ENCODE measurements at regions not wholly inside any gene's neighbourhood (a gene's known extent, or its start where the extent isn't known, plus 50 kb on each side); places are given as distances from the start of the nearest gene placed in this dataset.

- no peaks in the 10 kb centered on the region for H3K4me1 ChIP-seq (ENCODE audit: low read depth)
- no peak overlapping the region for H3K4me3 ChIP-seq
- H3K36me3 ChIP-seq: no peaks in the 10 kb centered on the region
- H3K27me3 ChIP-seq: no peaks in the 10 kb centered on the region
- TF ChIP-seq CTCF (IDR thresholded peaks at IDR 0.05; ENCODE audit: low read depth, low read length): no peak
- no peaks in the 10 kb centered on the region for H3K9me3 ChIP-seq (ENCODE audit: low read depth)
- no peak for DNase-seq (ENCODE audit: low read depth in 1 of 2, low spot score in 1 of 2)
- H3K27ac ChIP-seq: no peak overlapping the region
Measured at GRCh38 chr5:1745123-1745795, 54.4 kb downstream of the MRPL36 start.

GRCh38 chr5:1744393-1745122, 55.1 kb downstream of the MRPL36 start:
- no peaks in the 10 kb centered on the region for H3K4me1 ChIP-seq (ENCODE audit: low read depth)
- H3K36me3 ChIP-seq: no peaks in the 10 kb centered on the region
- no peak overlapping the region for H3K4me3 ChIP-seq
- no peak for DNase-seq (ENCODE audit: low read depth in 1 of 2, low spot score in 1 of 2)
- H3K27ac ChIP-seq: no peak overlapping the region
- H3K9me3 ChIP-seq (ENCODE audit: low read depth): no peaks in the 10 kb centered on the region
- TF ChIP-seq CTCF (IDR thresholded peaks at IDR 0.05; ENCODE audit: low read depth, low read length): no peak
- no peaks in the 10 kb centered on the region for H3K27me3 ChIP-seq

- no peaks in the 10 kb centered on the region for H3K36me3 ChIP-seq
- TF ChIP-seq CTCF (IDR thresholded peaks at IDR 0.05; ENCODE audit: low read depth, low read length): no peak
- H3K27ac ChIP-seq: no peak overlapping the region
- DNase-seq (ENCODE audit: low read depth in 1 of 2, low spot score in 1 of 2): no peak
- no peaks in the 10 kb centered on the region for H3K4me1 ChIP-seq (ENCODE audit: low read depth)
- H3K27me3 ChIP-seq: no peaks in the 10 kb centered on the region
- H3K4me3 ChIP-seq: no peak overlapping the region
- H3K9me3 ChIP-seq (ENCODE audit: low read depth): no peaks in the 10 kb centered on the region
Measured at GRCh38 chr5:1743769-1744085, 55.9 kb downstream of the MRPL36 start.

GRCh38 chr5:1743061-1743768, 56.4 kb downstream of the MRPL36 start:
- H3K4me3 ChIP-seq: no peak overlapping the region
- no peaks in the 10 kb centered on the region for H3K27me3 ChIP-seq
- H3K27ac ChIP-seq: no peak overlapping the region
- no peaks in the 10 kb centered on the region for H3K36me3 ChIP-seq
- TF ChIP-seq CTCF (IDR thresholded peaks at IDR 0.05; ENCODE audit: low read depth, low read length): no peak
- no peaks in the 10 kb centered on the region for H3K4me1 ChIP-seq (ENCODE audit: low read depth)
- no peaks in the 10 kb centered on the region for H3K9me3 ChIP-seq (ENCODE audit: low read depth)
- DNase-seq (ENCODE audit: low read depth in 1 of 2, low spot score in 1 of 2): no peak

GRCh38 chr5:1737790-1738405, 61.7 kb downstream of the MRPL36 start:
- Histone ChIP-seq H3K36me3 (no peaks in the 10 kb centered on the region), H3K27ac (no peak overlapping the region), H3K4me1 (ENCODE audit: low read depth) (no peaks in the 10 kb centered on the region), H3K9me3 (ENCODE audit: low read depth) (no peaks in the 10 kb centered on the region), H3K27me3 (no peaks in the 10 kb centered on the region), H3K4me3 (no peak overlapping the region)
- peak; percentile 68 for TF ChIP-seq CTCF (IDR thresholded peaks at IDR 0.05; ENCODE audit: low read depth, low read length)
- peak; percentile 33 to 54 for DNase-seq (ENCODE audit: low read depth in 1 of 2, low spot score in 1 of 2)

Measured in cardiac muscle cell (in vitro differentiated cells and primary cell).